HCT116 (cell line): ENCODE measurements at regions not wholly inside any gene's neighbourhood (a gene's known extent, or its start where the extent isn't known, plus 50 kb on each side); places are given as distances from the start of the nearest gene placed in this dataset.

Experiments used
- ATAC-seq: fragments of 200-7000 bp; cut with Tn5 transposase; 2 replicates; pipeline ENCODE4 v1.9.1; 2020; ENCODE audit warnings: mild to moderate bottlenecking, moderate library complexity
- BruUV-seq: library from RNA; stranded (reverse); fragments of 400-500 nt; replicated peaks from 2 replicates; lab custom pipeline; 2021; lab: Mats Ljungman, UMichigan
- CTCF ChIA-PET: fragments of 300-600 bp; sonication (Branson Sonifier 250); formaldehyde crosslinking; loops from one replicate; lab custom pipeline; 2021; ENCODE audit warnings: antibody characterized with exemption; lab: Charles Lee
- POLR2A ChIA-PET: fragments of 300-600, 350-600 bp; sonication (Branson Sonifier 250); formaldehyde crosslinking; loops from one replicate; lab custom pipeline; 2021; ENCODE audit warnings: antibody characterized with exemption; lab: Charles Lee
- RAD21 ChIA-PET, 2 experiments: fragments of 300-600 bp; sonication (Branson Sonifier 250); formaldehyde crosslinking; loops; one replicate each; lab custom pipeline; 2023; ENCODE audit warnings: low total read pairs in 2 of 2; ENCODE audit not compliant: uncharacterized antibody in 2 of 2, unreplicated experiment in 2 of 2, low non-redundant PET in 1 of 2; lab: Charles Lee
- DNase-seq: peaks from one replicate; pipeline ENCODE4 v3.0.0-alpha.2; 2010; ENCODE audit warnings: low read depth, low spot score
- H2AFZ ChIP-seq: fragments of 200-600 bp; shearing (Covaris generic), sonication (generic); 2 replicates; pipeline ENCODE4 v1.6.1; 2017; ENCODE audit warnings: low read depth, mixed run types, mixed read lengths, antibody characterized with exemption, low read length; ENCODE audit not compliant: poor library complexity, severe bottlenecking
- H3K27ac ChIP-seq: 2 replicates; pipeline ENCODE4 v1.5.1; 2012; ENCODE audit warnings: low read depth, low read length
- H3K27me3 ChIP-seq: fragments of 200-600 bp; sonication (generic); 2 replicates; pipeline ENCODE4 v1.6.1; 2016; ENCODE audit warnings: mixed run types, low read length, mixed read lengths; ENCODE audit not compliant: insufficient read depth
- H3K36me3 ChIP-seq, 2 experiments: fragments of 200-500 bp in 1 of 2; fragments of 200-600 bp in 1 of 2; sonication (Bioruptor generic) in 1 of 2; sonication (generic) in 1 of 2; 2 replicates each; pipeline versions ENCODE4 v1.5.1 to v1.6.1; 2014 to 2016; ENCODE audit warnings: low read length in 2 of 2, inconsistent platforms in 1 of 2, mixed read lengths in 1 of 2, mixed run types in 1 of 2; ENCODE audit not compliant: insufficient read depth in 2 of 2, control insufficient read depth in 1 of 2
- H3K4me1 ChIP-seq, 2 experiments: fragments of 200-600 bp in 1 of 2; sonication (generic) in 1 of 2; 2 replicates each; pipeline versions ENCODE4 v1.5.1 to v1.6.1; 2012 to 2017; ENCODE audit warnings: low read length in 2 of 2, inconsistent platforms in 1 of 2, mild to moderate bottlenecking in 1 of 2, mixed read lengths in 1 of 2, mixed run types in 1 of 2, moderate library complexity in 1 of 2; ENCODE audit not compliant: insufficient read depth in 2 of 2, control insufficient read depth in 1 of 2
- H3K4me2 ChIP-seq: fragments of 200-600 bp; sonication (generic); 2 replicates; pipeline ENCODE4 v1.6.1; 2017; ENCODE audit warnings: mixed run types, low read length, mixed read lengths
- H3K4me3 ChIP-seq, 2 experiments: fragments of 200-600 bp in 1 of 2; sonication (generic) in 1 of 2; replicated peaks in 1 of 2; 2 replicates each; pipeline ENCODE4 v1.5.1; 2011 to 2016; ENCODE audit warnings: low read length in 2 of 2, control low read depth in 1 of 2, low read depth in 1 of 2, mild to moderate bottlenecking in 1 of 2, mixed read lengths in 1 of 2, mixed run types in 1 of 2
- H3K79me2 ChIP-seq: fragments of 200-600 bp; sonication (generic); 2 replicates; pipeline ENCODE4 v1.6.1; 2017; ENCODE audit warnings: mild to moderate bottlenecking, mixed run types, low read length, moderate library complexity, mixed read lengths; ENCODE audit not compliant: insufficient read depth
- H3K9ac ChIP-seq: fragments of 200-600 bp; sonication (generic); 2 replicates; pipeline ENCODE4 v1.6.1; 2016; ENCODE audit warnings: low read length, mixed read lengths
- H3K9me2 ChIP-seq: fragments of 200-600 bp; sonication (generic), shearing (Covaris generic); 2 replicates; pipeline ENCODE4 v1.6.1; 2017; ENCODE audit warnings: mixed run types, mild to moderate bottlenecking, moderate library complexity; ENCODE audit not compliant: insufficient read depth
- H3K9me3 ChIP-seq, 2 experiments: fragments of 200-500 bp in 1 of 2; fragments of 200-600 bp in 1 of 2; sonication (Bioruptor generic) in 1 of 2; sonication (generic) in 1 of 2; 2 replicates each; pipeline ENCODE4 v1.6.1; 2014 to 2017; ENCODE audit warnings: low read length in 2 of 2, mixed read lengths in 2 of 2, inconsistent platforms in 1 of 2, low read depth in 1 of 2, mild to moderate bottlenecking in 1 of 2, mixed run types in 1 of 2, moderate library complexity in 1 of 2; ENCODE audit not compliant: control insufficient read depth in 1 of 2, insufficient read depth in 1 of 2
- H4K20me1 ChIP-seq: fragments of 200-600 bp; sonication (generic), shearing (Covaris generic); 2 replicates; pipeline ENCODE4 v1.6.1; 2017; ENCODE audit warnings: mixed run types, mild to moderate bottlenecking, moderate library complexity; ENCODE audit not compliant: insufficient read depth
- ATF3 ChIP-seq: IDR thresholded peaks from 2 replicates; pipeline ENCODE4 v1.6.1; 2012
- CEBPB ChIP-seq: IDR thresholded peaks from 2 replicates; pipeline ENCODE4 v1.6.1; 2012; ENCODE audit warnings: low read depth
- CTCF ChIP-seq, 3 experiments: fragments of 200-600 bp in 1 of 3; sonication (generic) in 1 of 3; IDR thresholded peaks in 2 of 3; conservative IDR thresholded peaks in 1 of 3; 2 replicates each; pipeline ENCODE4 v1.5.1; 2012 to 2017; ENCODE audit warnings: low read depth in 2 of 3, low read length in 2 of 3, antibody characterized with exemption in 1 of 3, borderline replicate concordance in 1 of 3, control low read depth in 1 of 3, mild to moderate bottlenecking in 1 of 3, mixed read lengths in 1 of 3, mixed run types in 1 of 3, moderate library complexity in 1 of 3; ENCODE audit not compliant: insufficient read depth in 1 of 3
- EGR1 ChIP-seq: IDR thresholded peaks from 2 replicates; pipeline ENCODE4 v1.6.1; 2012; ENCODE audit warnings: low read depth
- ELF1 ChIP-seq: IDR thresholded peaks from 2 replicates; pipeline ENCODE4 v1.6.1; 2012; ENCODE audit warnings: low read depth, borderline replicate concordance
- EZH2 ChIP-seq: fragments of 200-600 bp; sonication (generic); IDR thresholded peaks from 2 replicates; pipeline ENCODE4 v1.6.1; 2017; ENCODE audit warnings: antibody characterized with exemption, mixed run types
- EZH2phosphoT487 ChIP-seq: fragments of 200-600 bp; IDR thresholded peaks from 2 replicates; pipeline ENCODE4 v1.6.1; 2018; ENCODE audit warnings: antibody characterized with exemption, borderline replicate concordance
- FOSL1 ChIP-seq: IDR thresholded peaks from 2 replicates; pipeline ENCODE4 v1.6.1; 2012; ENCODE audit warnings: low read depth
- JUND ChIP-seq: IDR thresholded peaks from 2 replicates; pipeline ENCODE4 v1.6.1; 2012
- MAX ChIP-seq: IDR thresholded peaks from 2 replicates; pipeline ENCODE4 v1.6.1; 2012
- POLR2A ChIP-seq: IDR thresholded peaks from 2 replicates; pipeline ENCODE4 v1.7.0; 2011; ENCODE audit warnings: borderline replicate concordance; ENCODE audit not compliant: insufficient read depth, insufficient read length; ENCODE audit errors: extremely low read depth
- POLR2AphosphoS5 ChIP-seq: IDR thresholded peaks from 2 replicates; pipeline ENCODE4 v1.6.1; 2011; ENCODE audit warnings: mild to moderate bottlenecking, low read depth, low read length, moderate library complexity
- RAD21 ChIP-seq: IDR thresholded peaks from 2 replicates; pipeline ENCODE4 v1.6.1; 2012; ENCODE audit warnings: low read depth, mild to moderate bottlenecking
- REST ChIP-seq: IDR thresholded peaks from 2 replicates; pipeline ENCODE4 v1.6.1; 2012; ENCODE audit warnings: low read depth
- SIN3A ChIP-seq: IDR thresholded peaks from 2 replicates; pipeline ENCODE4 v1.6.1; 2012; ENCODE audit warnings: low read depth
- SP1 ChIP-seq: IDR thresholded peaks from 2 replicates; pipeline ENCODE4 v1.6.1; 2012; ENCODE audit warnings: low read depth
- SRF ChIP-seq: IDR thresholded peaks from 2 replicates; pipeline ENCODE4 v1.6.1; 2012; ENCODE audit warnings: low read depth
- TCF7L2 ChIP-seq: IDR thresholded peaks from 2 replicates; pipeline ENCODE4 v1.7.0; 2011; ENCODE audit warnings: borderline replicate concordance, inconsistent platforms; ENCODE audit not compliant: insufficient read depth, insufficient read length; ENCODE audit errors: extremely low read depth
- ZBTB33 ChIP-seq: IDR thresholded peaks from 2 replicates; pipeline ENCODE4 v1.6.1; 2011; ENCODE audit warnings: mild to moderate bottlenecking, low read length, moderate library complexity; ENCODE audit not compliant: insufficient replicate concordance; ENCODE audit errors: extremely low read depth
- ZNF274 ChIP-seq: fragments of 200-500 bp; sonication (Bioruptor generic); IDR thresholded peaks from 2 replicates; pipeline ENCODE4 v1.6.1; 2014; ENCODE audit warnings: mild to moderate bottlenecking, low read depth, low read length, inconsistent platforms
- intact Hi-C: fragments of 100-400 bp; cut with micrococcal nuclease; formaldehyde crosslinking; loops from 2 replicates; pipeline ENCODE4 v1.10.0; 2022

GRCh38 chr5:125023673-125024072 lies 277.2 kb upstream of the ZNF608 start:
- no peak overlapping the region for H3K4me2 ChIP-seq
- ATAC-seq: no peak
- RAD21 ChIA-PET: no interaction called here

More at GRCh38 chr5:125023673-125024072, 277.2 kb upstream of the ZNF608 start:
- no peak overlapping the region for H2AFZ ChIP-seq
- H3K36me3 ChIP-seq: no peaks in the 10 kb centered on the region
- no TSS peak for BruUV-seq
- no peaks in the 10 kb centered on the region for H3K4me1 ChIP-seq
- H3K27me3 ChIP-seq: no peaks in the 10 kb centered on the region
- no peaks in the 10 kb centered on the region for H3K9me3 ChIP-seq
- DNase-seq: no peak
- H3K27ac ChIP-seq: no peak overlapping the region
- CTCF ChIA-PET: no interaction called here
- no peak for TF ChIP-seq FOSL1
- TF ChIP-seq TCF7L2: no peak
- TF ChIP-seq ZNF274: no peak
- no peak for TF ChIP-seq SIN3A
- TF ChIP-seq JUND: no peak
- TF ChIP-seq CEBPB: no peak
- TF ChIP-seq SP1: no peak
- TF ChIP-seq SRF: no peak
- TF ChIP-seq REST: no peak
- no peak for TF ChIP-seq ZBTB33
- no peak for TF ChIP-seq POLR2AphosphoS5
- no peak for TF ChIP-seq MAX
- TF ChIP-seq POLR2A: no peak
- no peak for TF ChIP-seq EGR1
- no peak for TF ChIP-seq ELF1
- TF ChIP-seq ATF3: no peak
- no peak for TF ChIP-seq EZH2
- no peak for TF ChIP-seq EZH2phosphoT487
- no peak for TF ChIP-seq CTCF (IDR thresholded peaks at IDR 0.05 in 2 of 3, conservative IDR thresholded peaks at IDR 0.05 in 1 of 3; ENCODE audit: borderline replicate concordance in 1 of 3, insufficient read depth in 1 of 3, low read depth in 2 of 3, low read length in 2 of 3)
- no peak for TF ChIP-seq RAD21
- POLR2A ChIA-PET: no interaction called here
- H3K9me2 ChIP-seq: 0 out of 2 replicates have a peak, but pooled peaks cover under 1% of the 10 kb centered on the region
- no peaks in the 10 kb centered on the region for H3K79me2 ChIP-seq
- H3K9ac ChIP-seq: no peak overlapping the region
- H4K20me1 ChIP-seq: no peaks in the 10 kb centered on the region
- no peak overlapping the region for H3K4me3 ChIP-seq
- intact Hi-C loops: no loop called here
